Activated CD8-positive, alpha-beta memory T cell treated with anti-CD3 and anti-CD28 coated beads, Interleukin-2, amount 50 U/mL, for 1 hour (primary cell): ENCODE measurements at regions not wholly inside any gene's neighbourhood (a gene's known extent, or its start where the extent isn't known, plus 50 kb on each side); places are given as distances from the start of the nearest gene placed in this dataset.
A peak's percentile ranks its signal among the peaks of the same experiment; 100 is the strongest.

ENCODE experiments used
- DNase-seq: peaks from one replicate; pipeline ENCODE4 v3.0.0-alpha.2; 2020; ENCODE audit errors: extremely low read depth

DNA sequence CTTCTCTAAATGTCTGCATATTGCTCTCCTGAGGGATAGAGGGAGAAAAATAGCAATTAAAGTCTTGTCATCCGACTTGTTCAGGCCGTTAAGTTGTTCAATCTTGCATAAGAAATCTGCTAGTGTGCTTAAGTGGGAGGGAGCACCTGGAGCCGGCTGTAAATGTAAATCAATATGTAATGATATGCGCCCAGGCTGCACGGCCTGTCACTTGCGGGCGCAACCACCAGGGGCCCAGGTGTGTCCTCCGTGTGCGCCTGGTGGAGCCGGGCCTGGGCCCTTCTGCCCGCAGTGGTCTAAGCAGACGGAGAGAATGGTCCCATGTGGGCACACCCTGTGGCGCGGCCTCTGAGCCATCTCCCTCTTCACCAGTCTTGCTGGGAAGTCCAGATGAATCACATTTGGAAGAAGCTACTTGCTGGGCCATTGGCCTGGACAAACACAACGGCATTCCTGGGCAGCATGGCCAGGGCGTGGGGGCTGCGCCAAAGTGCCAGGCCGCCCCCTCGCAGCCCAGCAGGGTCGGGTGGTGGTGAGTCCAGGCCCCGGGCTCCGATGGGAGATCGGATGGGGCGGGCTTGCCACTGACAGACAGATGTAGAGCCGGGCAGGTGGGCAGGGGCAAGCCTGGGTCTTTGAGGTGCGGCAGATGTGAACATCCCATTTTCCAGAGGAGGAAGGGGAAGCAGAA lies 193.3 kb upstream of the C14orf180 start:
- no peak for DNase-seq

DNA sequence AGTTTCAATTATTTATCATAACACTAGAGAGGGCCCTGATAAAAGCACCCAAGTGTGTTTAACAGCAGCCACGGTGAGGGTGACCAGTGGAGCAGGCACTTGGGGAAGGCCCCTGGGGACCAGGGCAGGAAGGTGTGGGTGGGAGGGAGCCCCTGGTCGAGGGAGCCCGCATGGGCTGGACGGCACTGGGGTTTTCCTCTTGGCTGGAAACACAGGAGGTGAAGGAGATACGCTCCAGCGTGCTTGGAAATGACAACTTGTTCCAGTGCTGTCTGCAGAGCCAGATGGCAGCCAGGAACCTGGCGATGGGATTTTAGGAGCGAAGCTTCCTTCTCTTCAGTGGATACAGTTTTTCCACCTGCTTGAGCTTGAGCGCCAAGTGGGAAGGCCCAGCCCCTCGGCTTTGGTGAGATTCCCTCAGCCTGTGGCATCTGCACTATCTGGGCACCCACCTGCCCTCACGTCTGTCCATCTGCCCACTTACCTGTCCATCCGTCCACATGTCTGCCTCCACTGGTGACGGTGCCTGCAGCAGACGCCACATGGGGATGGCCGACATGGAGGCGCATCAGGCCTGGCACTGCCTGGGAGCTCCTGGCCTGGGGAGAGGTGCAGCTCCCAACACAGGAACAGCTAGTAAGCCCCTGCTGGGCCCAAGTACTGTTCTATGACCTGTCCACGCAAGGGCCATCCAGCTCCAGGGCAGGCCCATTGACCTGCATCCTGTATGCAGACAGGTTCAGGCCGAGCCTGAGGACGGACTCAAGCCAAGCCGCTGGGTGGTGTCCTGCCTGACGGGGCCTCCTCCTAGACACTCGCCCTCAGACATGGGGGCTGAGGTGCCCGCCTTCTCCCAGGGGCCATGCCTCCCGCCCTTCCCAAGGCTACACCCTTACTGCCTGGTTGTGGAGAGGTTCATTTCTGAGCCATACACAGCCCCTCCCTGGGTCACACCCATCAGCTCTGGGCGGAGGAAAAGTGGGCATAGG lies 192.2 kb upstream of the C14orf180 start:
- no peak for DNase-seq

DNA sequence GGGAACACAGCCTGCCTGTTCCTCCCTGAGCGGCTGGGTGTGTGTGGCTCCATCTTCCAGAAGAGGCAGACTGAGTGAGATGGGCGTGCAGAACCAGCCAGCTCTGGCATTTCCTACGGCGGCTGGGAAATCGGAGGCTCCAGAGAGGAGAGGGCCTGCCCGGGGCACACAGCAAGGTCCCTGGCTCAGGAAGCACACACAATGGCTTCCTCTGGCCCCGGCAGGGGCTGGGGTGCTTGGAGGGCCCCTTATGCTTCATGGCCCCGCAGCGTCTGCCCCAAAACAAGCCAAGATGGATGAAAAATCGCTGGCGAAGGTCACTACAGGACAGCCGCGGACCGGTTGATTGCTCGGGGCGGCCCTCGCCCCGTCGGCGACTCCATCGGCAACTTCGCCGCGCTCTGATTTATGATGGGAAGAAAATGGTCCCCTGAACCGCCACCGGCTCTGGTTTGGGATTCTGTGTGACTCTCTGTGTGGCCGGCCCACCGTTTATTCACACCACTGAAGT lies 191.5 kb upstream of the C14orf180 start:
- DNase-seq: no peak

DNA sequence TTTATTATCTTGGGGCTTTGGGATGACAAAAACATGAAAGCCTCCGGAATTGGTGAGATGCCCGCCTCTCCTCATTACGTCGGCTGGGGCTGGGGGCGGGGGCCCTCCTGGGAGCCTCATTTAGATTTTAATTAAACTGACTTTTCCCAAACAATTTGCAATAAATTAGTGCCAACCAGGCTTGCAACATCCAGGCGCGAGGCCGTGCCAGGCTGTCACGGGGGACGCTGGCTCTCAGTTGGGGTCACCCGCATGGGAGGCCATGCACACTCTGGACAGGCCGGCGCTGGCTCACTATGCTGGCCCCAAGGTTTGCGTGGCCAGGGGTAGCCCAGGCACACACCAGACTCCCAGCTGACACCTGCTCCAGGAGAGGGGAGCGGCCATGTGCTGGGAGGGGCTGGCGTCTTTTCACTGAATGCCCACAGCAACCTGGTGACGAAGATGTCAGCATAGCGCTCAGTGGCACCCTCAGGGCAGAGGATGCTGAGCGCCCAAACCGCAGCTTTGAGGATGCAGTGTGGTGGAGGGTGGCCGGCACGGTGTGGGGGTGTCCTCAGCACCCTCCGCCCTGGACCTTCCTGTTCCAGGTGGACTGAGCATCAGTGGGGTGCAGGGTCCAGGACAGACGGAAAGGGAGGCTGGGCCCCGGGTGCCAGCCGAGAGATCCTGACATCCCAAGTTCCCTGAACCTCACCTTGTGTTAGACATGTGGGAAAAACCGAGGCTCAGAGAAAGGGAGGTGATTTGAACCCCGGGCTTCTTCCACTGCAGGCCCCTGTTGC lies 190.8 kb upstream of the C14orf180 start:
- DNase-seq: no peak

DNA sequence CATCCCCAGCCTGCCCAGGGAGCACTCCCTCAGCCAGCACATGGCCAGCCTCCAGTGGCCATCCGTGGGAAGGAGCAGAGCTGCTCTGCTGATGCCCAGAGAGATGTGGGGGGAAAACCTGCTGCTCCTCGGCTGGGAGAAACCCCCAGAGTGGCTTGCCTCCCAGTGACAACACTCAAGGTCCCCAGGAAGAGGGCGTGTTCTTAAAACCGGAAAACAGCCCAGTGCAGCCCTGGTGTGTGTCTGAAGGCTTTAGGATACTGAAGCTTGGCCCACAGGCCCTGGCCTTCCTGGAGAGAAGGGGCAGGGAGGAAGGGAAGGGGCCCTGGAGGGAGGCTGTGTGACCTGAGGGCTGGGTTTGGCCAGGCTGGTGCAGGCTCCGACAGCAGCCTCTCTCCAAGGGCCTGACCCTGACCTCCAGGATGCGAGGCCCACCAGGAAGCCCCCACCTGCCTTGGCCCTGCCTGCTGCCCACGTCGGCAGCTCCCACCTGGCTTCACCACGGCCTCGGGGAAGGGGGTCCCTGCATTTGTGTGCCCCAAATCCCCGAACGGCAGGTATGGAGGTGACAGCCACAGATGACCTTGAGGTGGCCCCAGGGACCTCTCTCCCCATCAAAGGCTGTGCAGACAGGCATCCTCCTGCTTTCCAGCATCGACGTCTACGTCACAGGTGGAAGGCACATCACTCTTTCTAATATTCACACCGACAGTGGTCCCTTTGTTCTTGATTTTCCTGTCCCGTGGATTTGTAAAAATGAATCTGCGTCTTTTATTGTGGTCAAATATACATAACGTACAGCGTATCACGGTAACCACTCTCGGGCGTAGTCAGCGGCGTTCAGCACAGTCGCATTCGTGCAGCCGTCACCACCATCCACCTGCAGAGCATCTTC lies 190.0 kb upstream of the C14orf180 start:
- DNase-seq: peak; percentile 40

DNA sequence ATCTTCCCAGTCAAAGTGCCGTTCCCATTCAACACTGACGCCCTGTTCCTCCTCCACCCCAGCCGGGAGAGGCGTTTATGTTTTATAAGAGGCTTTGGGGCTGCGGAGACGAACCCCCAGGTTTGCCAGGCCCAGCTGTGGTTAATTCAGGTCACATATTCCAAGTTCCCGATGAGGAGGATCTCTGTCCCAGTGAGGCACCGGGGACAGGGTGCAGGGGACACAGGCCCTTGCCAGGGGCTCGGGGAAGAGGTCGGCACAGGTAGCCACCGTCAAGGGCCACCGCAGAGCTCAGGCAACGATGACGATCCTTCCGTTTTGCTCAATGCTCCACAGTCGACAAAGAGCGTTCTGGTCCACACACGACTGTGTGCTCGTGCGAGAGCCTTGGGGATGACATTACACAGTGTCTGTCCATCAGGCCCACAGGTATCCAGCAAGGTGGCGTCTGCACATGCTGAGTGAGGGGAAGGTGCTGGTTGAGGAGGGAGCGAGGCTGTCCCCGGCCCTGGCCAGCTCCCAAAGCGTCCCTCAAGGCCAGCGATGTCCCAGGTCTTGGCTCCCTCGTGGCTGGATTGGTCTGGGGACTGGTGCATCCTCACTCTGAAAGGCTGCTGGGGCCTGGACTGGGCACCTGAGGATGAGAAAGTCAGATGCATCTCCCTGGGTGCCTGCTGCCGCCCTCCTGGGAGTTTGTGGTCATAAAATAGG lies 189.2 kb upstream of the C14orf180 start:
- no peak for DNase-seq

DNA sequence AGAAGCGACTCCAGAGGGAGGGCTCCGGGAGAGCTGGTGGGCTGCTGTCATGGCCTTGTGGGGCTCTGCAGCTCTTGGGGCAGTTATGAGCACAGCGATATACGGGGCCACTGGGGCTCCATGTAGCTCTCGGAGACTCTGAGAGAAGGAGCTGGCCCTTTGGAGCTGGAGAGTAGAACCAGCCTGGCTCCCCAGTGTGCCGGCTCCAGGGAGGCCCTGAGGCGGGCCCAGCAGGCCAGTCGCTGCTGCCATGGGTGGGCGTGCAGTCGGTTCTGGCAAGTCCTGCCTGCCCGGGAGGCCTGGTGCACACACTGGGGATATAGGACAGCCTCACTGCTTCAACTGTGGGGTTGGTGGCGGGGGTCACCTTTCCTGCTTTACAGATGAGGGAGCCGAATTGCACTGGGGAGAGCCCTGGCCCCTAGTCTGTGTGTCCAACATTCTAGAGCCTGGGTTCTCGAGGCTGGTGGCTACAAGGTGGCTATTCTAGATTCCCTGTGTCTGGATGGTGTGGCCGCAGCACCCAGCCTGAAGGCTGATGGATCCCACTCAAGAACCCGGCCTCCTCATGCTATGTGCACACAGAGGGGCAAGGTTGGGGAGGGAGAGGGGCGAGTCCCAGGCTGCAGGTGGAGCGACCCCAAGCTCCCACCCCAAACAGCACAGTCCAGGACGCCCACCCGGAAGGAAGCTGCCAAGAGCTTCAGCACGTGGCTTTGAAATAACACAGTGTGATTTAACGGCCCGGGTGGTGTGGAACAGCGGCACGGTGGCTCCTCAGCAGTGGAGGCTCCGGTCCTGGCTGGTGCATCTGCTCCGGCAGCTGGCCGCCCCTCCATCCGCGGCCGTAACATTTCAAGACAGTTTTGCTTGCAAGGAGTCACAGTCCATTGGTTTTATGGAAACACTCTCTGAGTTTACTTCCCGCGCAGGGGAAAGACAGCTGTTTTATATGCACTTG lies 188.3 kb upstream of the C14orf180 start:
- no peak for DNase-seq

DNA sequence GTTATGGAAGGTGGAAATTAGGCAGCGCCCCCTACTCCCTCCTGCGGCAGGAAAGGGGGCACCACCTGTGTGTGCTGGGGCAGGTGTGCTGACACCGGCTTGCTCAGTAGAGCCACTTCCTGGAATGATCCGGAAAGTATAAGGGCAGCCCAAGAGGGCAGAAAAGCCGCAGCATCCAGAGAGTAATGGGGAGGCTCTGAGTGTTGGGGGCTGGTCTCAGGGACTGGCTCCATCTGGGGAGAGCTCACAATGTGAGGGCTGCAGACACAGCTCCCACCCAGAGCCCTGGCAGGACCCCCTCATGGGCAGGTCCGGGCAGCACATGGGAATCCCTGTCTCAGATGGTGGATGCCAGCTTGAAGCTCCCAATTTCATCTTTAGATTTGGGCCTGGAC lies 187.6 kb upstream of the C14orf180 start:
- no peak for DNase-seq

DNA sequence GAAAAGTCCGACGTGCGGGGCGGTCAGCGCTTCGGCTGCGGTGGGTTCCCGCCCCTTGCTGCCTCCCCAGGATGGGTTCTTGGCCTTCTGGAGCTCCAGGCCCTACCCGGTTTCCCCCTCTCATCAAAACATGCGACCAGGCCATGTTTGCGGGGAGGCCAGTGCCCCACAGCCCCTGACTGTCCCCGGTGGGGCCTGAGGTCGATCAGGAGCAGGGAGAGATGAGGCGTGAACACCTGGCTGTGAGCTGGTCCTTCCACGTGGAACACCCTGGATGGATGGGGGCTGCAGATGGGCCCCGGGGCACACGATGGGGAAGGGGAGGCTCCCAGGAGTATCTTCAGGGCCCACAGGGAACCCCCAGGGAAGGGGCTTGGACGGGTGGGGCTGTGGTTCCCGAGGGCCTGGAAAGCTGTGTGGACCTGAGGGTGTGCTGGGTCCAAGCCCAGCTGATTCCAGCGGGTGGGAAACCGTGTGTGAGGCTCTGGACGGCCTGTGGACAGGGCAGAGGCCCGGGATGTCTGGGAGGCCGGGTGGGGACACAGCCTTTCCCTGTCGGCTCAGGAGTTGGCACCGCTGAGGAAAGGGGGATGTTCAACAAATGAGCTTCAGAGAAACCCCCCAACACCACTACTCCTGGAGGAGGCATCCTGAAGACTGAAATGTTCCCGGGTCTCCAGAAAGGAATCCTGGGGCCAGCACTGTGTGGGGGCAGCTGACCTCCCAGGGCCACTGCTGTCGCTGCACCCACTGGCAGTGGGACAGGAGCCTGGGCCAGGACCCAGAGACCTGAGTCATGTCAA lies 187.0 kb upstream of the C14orf180 start:
- no peak for DNase-seq

DNA sequence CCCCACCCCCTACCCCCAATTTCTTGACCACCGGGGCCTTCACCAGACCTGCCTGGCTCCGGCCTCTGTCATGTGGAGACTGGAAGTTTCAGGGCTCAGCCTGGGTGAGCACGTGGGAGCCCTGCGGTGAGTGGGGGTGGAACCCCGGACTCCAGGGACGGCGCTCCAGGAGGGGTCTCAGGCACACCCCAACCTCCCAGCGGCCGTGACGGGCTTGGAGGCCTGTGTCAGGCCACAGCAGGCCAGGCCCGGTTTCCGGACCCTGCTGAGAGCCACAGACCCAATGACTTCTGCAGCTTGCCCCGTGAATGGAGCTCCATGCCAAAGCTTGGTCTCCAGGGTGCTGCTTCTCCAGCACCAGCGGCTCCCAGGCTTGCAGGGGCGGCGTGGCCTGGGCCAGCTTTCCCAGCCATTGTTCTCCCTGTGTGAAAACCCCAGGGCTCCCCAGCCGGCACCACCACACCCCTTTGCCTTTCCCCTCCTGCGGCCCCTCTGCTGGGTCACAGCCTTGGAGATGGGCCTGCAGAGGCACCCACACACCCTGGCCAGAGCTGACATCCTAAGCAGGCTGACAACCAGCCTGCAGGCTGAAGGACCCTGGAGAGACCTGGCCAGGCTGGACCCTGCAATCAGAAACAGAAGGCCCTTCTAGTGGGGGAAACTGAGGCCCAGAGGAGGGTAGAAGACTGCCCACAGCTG lies 186.2 kb upstream of the C14orf180 start:
- DNase-seq: no peak

DNA sequence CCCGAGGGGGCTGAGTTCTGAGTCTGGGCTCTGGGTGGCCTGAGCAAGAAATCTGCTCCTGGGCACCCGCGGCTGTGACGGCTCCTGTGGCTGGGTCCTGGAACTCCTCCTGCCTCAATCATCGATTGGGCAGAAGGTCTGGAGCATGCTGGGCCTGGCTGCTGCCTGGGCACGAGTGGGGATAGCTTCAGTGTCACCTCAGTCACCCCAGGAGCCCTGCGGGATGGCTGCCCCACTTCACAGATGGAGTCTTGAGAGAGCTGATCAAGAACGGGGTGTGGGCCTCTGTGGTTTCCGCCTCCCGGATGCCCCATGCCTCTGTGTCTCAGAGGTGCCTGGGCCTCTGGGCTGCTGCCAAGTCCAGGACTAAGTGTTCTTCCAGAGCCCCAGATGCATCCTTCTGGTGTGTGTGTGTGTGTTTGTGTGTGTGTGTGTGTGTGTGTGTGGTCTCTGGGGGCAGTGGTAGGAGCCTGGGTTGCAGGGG lies 185.6 kb upstream of the C14orf180 start:
- peak; percentile 40 for DNase-seq

DNA sequence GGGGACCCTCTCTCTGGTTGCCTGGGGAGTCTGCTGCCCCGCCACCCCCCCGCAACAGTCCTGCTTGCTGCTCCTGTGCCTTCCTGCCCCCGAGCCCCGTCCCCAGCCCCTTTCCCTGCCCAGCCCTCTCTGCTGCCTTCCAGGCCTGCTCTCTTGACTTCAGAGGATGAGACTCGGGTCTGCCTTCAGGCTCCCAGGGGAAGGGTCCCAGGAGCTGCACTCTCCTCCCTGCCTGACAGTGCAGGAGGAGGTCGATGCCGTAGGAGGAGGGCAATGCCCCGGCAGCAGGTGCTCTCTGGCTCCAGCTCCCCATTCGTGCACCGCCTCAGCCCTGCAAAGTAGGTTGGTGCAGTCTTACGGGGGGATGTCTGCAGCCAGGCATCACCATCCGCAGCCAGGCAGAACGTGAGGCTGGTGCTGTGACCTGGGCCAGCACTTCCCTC lies 185.1 kb upstream of the C14orf180 start:
- no peak for DNase-seq

DNA sequence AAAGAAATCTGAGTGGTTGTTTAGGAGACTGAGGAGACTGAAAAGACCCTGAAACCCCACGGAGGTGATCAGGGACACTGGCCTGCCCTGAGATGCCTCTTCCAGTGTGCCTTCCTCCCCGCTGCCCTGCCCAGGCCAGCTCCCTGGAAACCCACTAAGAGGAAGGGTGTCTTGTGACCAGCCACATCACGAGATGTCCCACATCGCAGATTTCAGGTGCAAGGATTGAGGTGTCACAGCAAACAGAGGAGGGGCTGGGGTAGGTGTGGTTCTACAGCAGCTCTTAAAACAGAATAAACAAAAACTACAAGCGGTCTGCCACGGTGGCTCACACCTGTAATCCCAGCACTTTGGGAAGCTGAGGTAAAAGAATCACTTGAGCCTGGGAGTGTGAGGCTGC lies 184.3 kb upstream of the C14orf180 start:
- no peak for DNase-seq

DNA sequence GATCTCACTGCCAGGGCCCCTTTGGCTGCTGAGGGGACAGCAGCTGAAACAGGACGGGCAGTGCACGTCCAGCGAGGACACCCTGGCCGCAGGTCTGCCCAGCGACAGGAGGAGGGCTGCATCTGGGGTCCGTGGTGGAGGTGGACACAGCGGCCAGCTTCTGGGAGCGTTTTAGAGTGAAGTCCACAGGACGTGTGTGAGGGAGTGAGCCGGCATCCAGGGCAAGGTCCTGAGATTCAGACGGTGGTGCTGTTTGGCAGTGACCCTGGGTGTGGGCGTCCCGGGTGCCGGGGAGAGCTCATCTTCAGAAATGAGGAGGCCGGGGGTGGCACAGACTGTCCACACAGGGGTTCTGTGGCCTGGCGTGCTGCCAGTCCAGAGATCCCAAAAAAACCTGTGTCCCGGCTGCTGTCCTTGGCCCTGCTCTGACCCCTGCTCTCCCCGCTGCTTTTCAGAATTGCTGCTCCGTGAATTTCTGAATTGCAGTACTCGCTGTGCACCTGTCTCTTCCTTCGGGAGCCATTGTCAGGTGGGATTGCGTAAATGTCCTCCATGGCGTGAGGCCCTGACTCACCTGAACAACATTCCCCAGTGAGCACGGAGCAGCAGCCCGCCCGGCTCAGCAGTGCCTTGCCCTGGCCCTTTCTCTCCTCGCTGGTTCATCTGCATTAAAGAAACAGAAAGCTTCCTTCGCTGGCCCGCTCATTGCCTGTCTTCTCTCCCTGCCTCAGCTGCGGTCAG lies 183.5 kb upstream of the C14orf180 start:
- no peak for DNase-seq

DNA sequence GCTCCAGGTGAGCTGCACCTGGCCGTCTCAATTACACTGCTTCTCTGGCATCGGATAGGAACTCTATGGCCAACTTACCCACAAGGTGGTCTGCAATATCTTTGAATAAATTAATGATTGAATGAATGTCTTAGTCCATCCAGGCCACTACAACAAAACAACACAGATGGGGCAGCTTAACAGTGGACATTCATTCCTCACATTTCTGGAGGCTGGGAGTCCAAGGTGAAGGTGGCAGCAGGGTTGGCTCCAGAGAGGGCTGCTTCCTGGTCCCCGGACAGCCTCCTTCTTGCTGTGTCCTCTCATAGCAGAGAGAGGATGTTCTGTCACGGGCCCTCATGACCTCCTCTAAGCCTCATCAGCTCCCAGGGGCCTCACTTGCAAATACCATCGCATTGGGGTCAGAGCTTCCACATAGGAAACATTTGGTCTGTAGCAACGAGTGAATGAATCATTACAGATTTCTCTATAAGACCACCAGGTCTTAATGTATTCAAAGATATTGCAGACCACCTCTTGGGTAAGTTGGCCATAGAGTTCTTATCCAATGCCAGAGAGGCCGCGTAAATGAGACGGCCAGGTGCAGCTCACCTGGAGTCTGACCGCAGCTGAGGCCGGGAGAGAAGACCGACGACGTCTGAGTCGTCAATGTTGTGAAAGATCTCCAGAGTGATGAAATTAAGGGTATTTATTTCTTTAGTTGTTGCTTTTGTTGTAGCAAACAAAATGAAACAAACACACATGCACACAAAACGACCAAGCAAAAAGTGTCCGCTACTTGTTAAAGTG lies 182.7 kb upstream of the C14orf180 start:
- no peak for DNase-seq

DNA sequence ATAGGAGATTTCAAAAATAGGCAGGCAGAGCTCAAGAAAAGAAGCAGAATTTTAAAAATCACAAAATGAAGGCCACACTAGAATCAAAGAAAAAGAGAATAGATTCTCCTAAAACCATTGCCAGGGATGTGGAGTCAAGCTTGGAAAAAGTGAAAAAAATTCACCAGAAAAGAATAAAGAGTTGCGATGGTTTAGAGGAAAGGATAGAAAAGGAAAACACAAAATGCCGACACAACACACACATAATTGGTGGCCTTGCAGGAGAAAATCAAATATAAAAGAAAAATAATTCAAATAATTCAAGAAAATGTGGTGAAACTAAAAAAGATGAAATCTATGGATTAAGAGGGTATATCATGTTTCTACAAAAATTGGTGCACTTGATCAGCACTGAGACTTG lies 181.6 kb upstream of the C14orf180 start:
- DNase-seq: no peak
